Mesothelial cell of epicardium (in vitro differentiated cells): ENCODE measurements at regions not wholly inside any gene's neighbourhood (a gene's known extent, or its start where the extent isn't known, plus 50 kb on each side); places are given as distances from the start of the nearest gene placed in this dataset.

Experiments used
- DNase-seq, 2 experiments: peaks; one replicate each; pipeline ENCODE4 v3.0.0; 2021; ENCODE audit warnings: low spot score in 2 of 2; ENCODE audit not compliant: unreplicated experiment in 2 of 2
- H3K27ac Mint-ChIP-seq: 2 replicates; pipeline ENCODE4 v1.8.0; 2021; ENCODE audit warnings: mixed read lengths
- H3K27me3 Mint-ChIP-seq: 2 replicates; pipeline ENCODE4 v1.8.0; 2021; ENCODE audit warnings: low read depth, mixed read lengths
- H3K36me3 Mint-ChIP-seq: 2 replicates; pipeline ENCODE4 v1.8.0; 2021; ENCODE audit warnings: mixed read lengths
- H3K4me1 Mint-ChIP-seq: 2 replicates; pipeline ENCODE4 v1.8.0; 2021; ENCODE audit warnings: mixed read lengths
- H3K4me3 Mint-ChIP-seq: 2 replicates; pipeline ENCODE4 v1.8.0; 2021; ENCODE audit warnings: mild to moderate bottlenecking, moderate library complexity, mixed read lengths
- H3K9me3 Mint-ChIP-seq: 2 replicates; pipeline ENCODE4 v1.8.0; 2021; ENCODE audit warnings: mixed read lengths
- TF ChIP-seq, protein P1 (sequence below): fragments of 200-600 bp; sonication (generic); IDR thresholded peaks from one replicate; pipeline ENCODE4 v1.5.0; 2021; ENCODE audit warnings: antibody characterized with exemption; ENCODE audit not compliant: unreplicated experiment

DNA sequence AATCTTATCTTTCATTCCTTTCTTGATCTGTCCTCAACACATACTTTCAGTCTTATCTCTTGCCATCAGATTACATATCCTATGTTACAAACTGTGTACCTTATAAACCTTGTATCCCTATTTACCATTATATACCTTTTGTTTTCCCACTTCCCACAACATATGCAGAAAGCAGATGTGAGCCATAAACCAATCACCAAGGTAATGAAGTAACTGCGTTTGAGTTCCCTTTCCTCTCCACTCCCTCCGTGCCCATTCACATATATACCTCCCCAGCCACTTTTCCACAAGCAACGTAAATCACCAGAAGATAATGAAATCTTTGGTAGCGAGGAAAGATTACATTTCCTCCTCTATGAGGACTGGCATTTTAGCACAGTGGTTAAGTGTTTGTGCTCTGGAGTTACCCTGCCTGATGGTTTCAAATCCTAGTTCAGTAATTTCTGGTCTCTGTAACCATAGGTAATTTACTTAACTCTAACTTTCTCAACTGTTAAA, 55.5 kb upstream of the PHF14 start:
- Mint-ChIP-seq H3K27ac (no peak overlapping the region), H3K36me3 (peaks cover 2% of the 10 kb centered on the region), H3K4me1 (peaks cover 31% of the 10 kb centered on the region), H3K9me3 (peaks cover 3% of the 10 kb centered on the region), H3K27me3 (no peaks in the 10 kb centered on the region), H3K4me3 (no peak overlapping the region)
- TF ChIP-seq, protein P1, sequence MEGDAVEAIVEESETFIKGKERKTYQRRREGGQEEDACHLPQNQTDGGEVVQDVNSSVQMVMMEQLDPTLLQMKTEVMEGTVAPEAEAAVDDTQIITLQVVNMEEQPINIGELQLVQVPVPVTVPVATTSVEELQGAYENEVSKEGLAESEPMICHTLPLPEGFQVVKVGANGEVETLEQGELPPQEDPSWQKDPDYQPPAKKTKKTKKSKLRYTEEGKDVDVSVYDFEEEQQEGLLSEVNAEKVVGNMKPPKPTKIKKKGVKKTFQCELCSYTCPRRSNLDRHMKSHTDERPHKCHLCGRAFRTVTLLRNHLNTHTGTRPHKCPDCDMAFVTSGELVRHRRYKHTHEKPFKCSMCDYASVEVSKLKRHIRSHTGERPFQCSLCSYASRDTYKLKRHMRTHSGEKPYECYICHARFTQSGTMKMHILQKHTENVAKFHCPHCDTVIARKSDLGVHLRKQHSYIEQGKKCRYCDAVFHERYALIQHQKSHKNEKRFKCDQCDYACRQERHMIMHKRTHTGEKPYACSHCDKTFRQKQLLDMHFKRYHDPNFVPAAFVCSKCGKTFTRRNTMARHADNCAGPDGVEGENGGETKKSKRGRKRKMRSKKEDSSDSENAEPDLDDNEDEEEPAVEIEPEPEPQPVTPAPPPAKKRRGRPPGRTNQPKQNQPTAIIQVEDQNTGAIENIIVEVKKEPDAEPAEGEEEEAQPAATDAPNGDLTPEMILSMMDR = no peak
- DNase-seq = no peak

DNA sequence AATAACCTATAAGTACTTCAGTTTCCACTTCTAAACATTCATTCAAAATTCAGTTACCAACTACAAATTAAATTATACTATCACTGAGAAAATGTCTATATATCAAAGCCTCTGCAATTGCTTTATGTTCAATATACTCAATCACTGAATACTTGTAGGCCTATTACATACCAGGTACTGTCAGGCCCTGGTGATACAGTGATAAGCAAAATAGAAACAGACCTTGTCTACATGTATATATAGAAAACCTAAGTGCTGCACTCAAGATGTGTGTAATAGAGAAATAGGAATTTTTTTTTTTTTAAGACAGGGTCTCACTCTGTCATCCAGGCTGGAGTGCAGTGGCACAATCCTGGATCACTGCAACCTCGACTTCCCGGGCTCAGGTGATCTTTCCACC, 53.7 kb upstream of the PHF14 start:
- Mint-ChIP-seq H3K4me3 (no peak overlapping the region), H3K36me3 (no peaks in the 10 kb centered on the region), H3K27me3 (no peaks in the 10 kb centered on the region), H3K4me1 (peaks cover 35% of the 10 kb centered on the region), H3K9me3 (no peaks in the 10 kb centered on the region), H3K27ac (no peak overlapping the region)
- no peak for DNase-seq
- TF ChIP-seq, protein P1 = no peak
